Astrocyte of the cerebellum (primary cell): ENCODE measurements at regions not wholly inside any gene's neighbourhood (a gene's known extent, or its start where the extent isn't known, plus 50 kb on each side); places are given as distances from the start of the nearest gene placed in this dataset.
A peak's percentile ranks its signal among the peaks of the same experiment; 100 is the strongest.

Experiments
- DNase-seq: peaks from one replicate; pipeline ENCODE4 v3.0.0-alpha.2; 2011; ENCODE audit warnings: low read depth
- H3K4me3 ChIP-seq: 2 replicates; pipeline ENCODE4 v1.5.1; 2011; ENCODE audit warnings: mild to moderate bottlenecking, low read depth, low read length, moderate library complexity
- CTCF ChIP-seq: IDR thresholded peaks from 2 replicates; pipeline ENCODE4 v1.5.1; 2012; ENCODE audit warnings: low read length, low read depth, moderate library complexity, mild to moderate bottlenecking; ENCODE audit errors: missing control alignments
- in situ Hi-C: cut with HindIII; loops from 2 replicates; pipeline ENCODE4 v1.10.0; 2017; ENCODE audit warnings: low sequenced_read_pairs

GRCh38 chr4:74674750-74675149 is 119.6 kb downstream of the BTC start:
- in situ Hi-C loops = no loop called here
- no peak for DNase-seq
- no peak for TF ChIP-seq CTCF
- H3K4me3 ChIP-seq = no peak overlapping the region

GRCh38 chr4:74675673-74676279 is 118.5 kb downstream of the BTC start:
- TF ChIP-seq CTCF = peak; percentile 87
- in situ Hi-C loops = no loop called here
- no peak overlapping the region for H3K4me3 ChIP-seq
- DNase-seq = peak; percentile 62

GRCh38 chr4:74682567-74683359 is 111.6 kb downstream of the BTC start:
- peak; percentile 77 for DNase-seq
- H3K4me3 ChIP-seq = no peak overlapping the region
- in situ Hi-C loops = no loop called here
- TF ChIP-seq CTCF = no peak

- no peak for TF ChIP-seq CTCF
- H3K4me3 ChIP-seq = no peak overlapping the region
- in situ Hi-C loops = no loop called here
- DNase-seq = no peak
Measured at GRCh38 chr4:74692972-74693371, 101.4 kb downstream of the BTC start.
